Right renal pelvis (tissue), 4 donors: ENCODE measurements at regions not wholly inside any gene's neighbourhood (a gene's known extent, or its start where the extent isn't known, plus 50 kb on each side); places are given as distances from the start of the nearest gene placed in this dataset.
"Not testable (repeated sequence)": the region's sequence is repeated elsewhere in the genome, so short reads cannot be mapped to it uniquely, and the experiment has no call there.

Experiments
- DNase-seq, 4 donors: peaks; one replicate each; pipeline ENCODE4 v3.0.0-alpha.2; 2013; ENCODE audit warnings: low read depth in 4 of 4, low spot score in 3 of 4, missing footprints in 1 of 4

GRCh38 chr6:92121228-92121627 is 1298.1 kb downstream of the EPHA7 start:
- no peak for DNase-seq

GRCh38 chr6:92117800-92118199 is 1301.6 kb downstream of the EPHA7 start:
- no peak for DNase-seq

GRCh38 chr6:92114797-92115196 is 1304.6 kb downstream of the EPHA7 start:
- no peak for DNase-seq

- DNase-seq: no peak
Measured at GRCh38 chr6:92114091-92114675, 1305.2 kb downstream of the EPHA7 start.

- no peak for DNase-seq
Measured at GRCh38 chr6:92111386-92111785, 1308.0 kb downstream of the EPHA7 start.

GRCh38 chr6:92110403-92110802 is 1309.0 kb downstream of the EPHA7 start:
- no peak for DNase-seq

- DNase-seq: no peak
Measured at GRCh38 chr6:92109956-92110355, 1309.4 kb downstream of the EPHA7 start.

GRCh38 chr6:92109256-92109655 is 1310.1 kb downstream of the EPHA7 start:
- no peak for DNase-seq

- DNase-seq: peak in 2 of 4 donors; percentile 10 to 19
Measured at GRCh38 chr6:92086750-92087149, 1332.6 kb downstream of the EPHA7 start.

GRCh38 chr6:92083914-92084313 is 1335.4 kb downstream of the EPHA7 start:
- DNase-seq: not testable (repeated sequence)

GRCh38 chr6:92072387-92072786 is 1347.0 kb downstream of the EPHA7 start:
- no peak for DNase-seq

GRCh38 chr6:92069781-92070180 is 1349.6 kb downstream of the EPHA7 start:
- no peak for DNase-seq

GRCh38 chr6:92052513-92052912 is 1366.8 kb downstream of the EPHA7 start:
- no peak for DNase-seq

- DNase-seq: no peak
Measured at GRCh38 chr6:92050216-92050615, 1369.1 kb downstream of the EPHA7 start.

GRCh38 chr6:92047860-92048259 is 1371.5 kb downstream of the EPHA7 start:
- DNase-seq: peak in 1 of 4 donors; percentile 22

GRCh38 chr6:92047152-92047850 is 1372.1 kb downstream of the EPHA7 start:
- DNase-seq: no peak

- DNase-seq: no peak
Measured at GRCh38 chr6:92044312-92044711, 1375.0 kb downstream of the EPHA7 start.

- no peak for DNase-seq
Measured at GRCh38 chr6:92043777-92044176, 1375.6 kb downstream of the EPHA7 start.

- DNase-seq: no peak
Measured at GRCh38 chr6:92026878-92027277, 1392.5 kb downstream of the EPHA7 start.

- DNase-seq: no peak
Measured at GRCh38 chr6:92024881-92025280, 1394.5 kb downstream of the EPHA7 start.

- DNase-seq: no peak
Measured at GRCh38 chr6:92024110-92024509, 1395.2 kb downstream of the EPHA7 start.

- DNase-seq: no peak
Measured at GRCh38 chr6:92023410-92023966, 1395.9 kb downstream of the EPHA7 start.
